ENCODE measurements at regions not wholly inside any gene's neighbourhood (a gene's known extent, or its start where the extent isn't known, plus 50 kb on each side); places are given as distances from the start of the nearest gene placed in this dataset.

GRCh38 chr4:20109391-20109790 is 142.3 kb upstream of the SLIT2 start:
- no peak overlapping the region for H3K18ac ChIP-seq (ENCODE audit: insufficient read length, low read depth, low read length)
- no peak overlapping the region for H3K14ac ChIP-seq (ENCODE audit: insufficient read depth, low read length)
- no peaks in the 10 kb centered on the region for H3K27me3 ChIP-seq (ENCODE audit: insufficient read depth, low read length)
- H2AK5ac ChIP-seq (ENCODE audit: insufficient read length, low read length), result no peak overlapping the region
- no peaks in the 10 kb centered on the region for H3K23me2 ChIP-seq (ENCODE audit: insufficient read length, low read depth, low read length, poor library complexity, severe bottlenecking)
- no CpG with 5 or more reads among the region's 3 CpGs for whole genome bisulfite sequencing (ENCODE audit: extremely low coverage, insufficient read length, low lambda C conversion rate)
- no peak for TF ChIP-seq CTCF (conservative IDR thresholded peaks at IDR 0.05)
- H3T11ph ChIP-seq (ENCODE audit: low read length), result no peak overlapping the region
- no peak overlapping the region for H3K27ac Mint-ChIP-seq
- no peaks in the 10 kb centered on the region for H3K9me3 ChIP-seq (ENCODE audit: control insufficient read depth, low read depth, low read length)
- no peak overlapping the region for H3K56ac ChIP-seq (ENCODE audit: insufficient read length, low read depth, low read length)
- H3K9ac ChIP-seq (ENCODE audit: extremely low read depth, insufficient read length, low read length), result no peak overlapping the region
- H3K4ac ChIP-seq (ENCODE audit: low read depth, low read length), result no peak overlapping the region
- no peak overlapping the region for H3K4me2 ChIP-seq (ENCODE audit: insufficient read depth, insufficient read length, low read length)
- no peaks in the 10 kb centered on the region for H3K27me3 Mint-ChIP-seq (ENCODE audit: low read depth)
- no peak overlapping the region for H4K8ac ChIP-seq (replicated peaks; ENCODE audit: insufficient read length, low read depth, low read length)
- no peak overlapping the region for H3K4me3 Mint-ChIP-seq
- no peak overlapping the region for H3K23ac ChIP-seq (ENCODE audit: insufficient read length, low read depth, low read length)
- no peak overlapping the region for H4K5ac ChIP-seq (ENCODE audit: insufficient read length, low read depth, low read length)
- no peak overlapping the region for H2BK5ac ChIP-seq (ENCODE audit: insufficient read length, low read length)
- no peaks in the 10 kb centered on the region for H4K20me1 ChIP-seq (ENCODE audit: control insufficient read depth, insufficient read depth, insufficient read length)
- H2BK12ac ChIP-seq (ENCODE audit: insufficient read length, low read depth, low read length), result no peak overlapping the region
- no peaks in the 10 kb centered on the region for H3K79me1 ChIP-seq (ENCODE audit: insufficient read depth, low read depth, low read length, poor library complexity, severe bottlenecking)
- no peaks in the 10 kb centered on the region; a peak in 1 of 7 replicates for H3K36me3 Mint-ChIP-seq (ENCODE audit: insufficient read depth in 1 of 3, low read depth in 3 of 3)
- H3K79me2 ChIP-seq (ENCODE audit: insufficient read depth, low read length), result no peaks in the 10 kb centered on the region
- DNase-seq, result no peak
- H3K4me1 Mint-ChIP-seq, result no peaks in the 10 kb centered on the region
- H2AFZ ChIP-seq (ENCODE audit: low read length), result no peak overlapping the region
- no peak overlapping the region for H3K27ac ChIP-seq (ENCODE audit: insufficient read length, low read depth, low read length)
- H2BK20ac ChIP-seq (ENCODE audit: low read depth, low read length, poor library complexity, severe bottlenecking), result no peak overlapping the region
- no peak overlapping the region for H2BK120ac ChIP-seq (ENCODE audit: low read depth, low read length, poor library complexity, severe bottlenecking)
- H3K4me1 ChIP-seq (ENCODE audit: insufficient read depth, low read length), result no peaks in the 10 kb centered on the region
- no peaks in the 10 kb centered on the region; a peak in 2 of 5 replicates for H3K9me3 Mint-ChIP-seq
- no peak overlapping the region for H4K91ac ChIP-seq (ENCODE audit: insufficient read length, low read depth, low read length)
- no peak overlapping the region for H2BK15ac ChIP-seq (ENCODE audit: low read depth, low read length)
